ENCODE measurements at regions not wholly inside any gene's neighbourhood (a gene's known extent, or its start where the extent isn't known, plus 50 kb on each side); places are given as distances from the start of the nearest gene placed in this dataset.

DNA sequence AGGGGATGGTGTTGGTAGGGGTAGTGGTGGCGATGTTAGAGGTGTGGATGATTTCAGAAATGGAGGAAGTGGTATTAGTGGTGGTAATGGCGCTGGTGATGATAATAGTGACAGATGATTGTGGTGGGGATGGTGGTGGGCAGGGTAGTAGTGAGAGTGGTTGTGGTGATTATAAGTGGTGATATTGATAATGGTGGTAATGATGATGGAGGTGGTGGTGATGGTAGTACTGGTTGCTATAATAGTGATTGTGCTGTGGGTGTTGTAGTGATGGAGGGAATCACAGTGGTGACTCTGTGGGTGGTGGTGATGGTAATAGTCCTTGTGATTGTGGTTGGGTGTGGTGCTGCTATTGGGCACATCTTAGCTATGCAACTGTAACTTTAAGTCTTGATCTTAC, 61.6 kb upstream of the TBX20 start:
- no peak for DNase-seq (ENCODE audit: low read depth in 1 of 2, low spot score in 1 of 2)
- no peak for TF ChIP-seq JUND (IDR thresholded peaks at IDR 0.05; ENCODE audit: low read depth)
- in situ Hi-C loops (cut with HindIII; ENCODE audit: low pct_unique_long_range_greater_than_20kb, low sequenced_read_pairs), result no loop called here

DNA sequence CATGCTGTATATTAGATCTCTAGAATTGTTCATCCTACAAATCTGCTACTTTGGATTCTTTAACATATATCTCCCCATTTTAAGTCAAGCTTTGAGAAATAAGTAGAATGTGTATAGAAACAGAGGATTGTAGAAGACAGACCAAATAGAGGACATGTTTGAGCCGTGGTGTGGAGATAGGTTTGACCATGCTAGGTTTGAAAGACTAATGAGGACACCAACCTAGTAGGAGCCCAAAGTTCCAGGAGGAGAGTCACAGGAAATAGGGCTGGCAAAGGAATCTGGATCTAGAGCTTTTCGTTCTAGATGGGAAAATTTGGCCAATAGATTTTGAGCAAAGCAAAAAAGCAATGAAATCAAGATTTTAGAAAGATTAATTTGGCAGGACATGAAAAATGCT, 60.5 kb upstream of the TBX20 start:
- no peak for DNase-seq (ENCODE audit: low read depth in 1 of 2, low spot score in 1 of 2)
- in situ Hi-C loops (cut with HindIII; ENCODE audit: low pct_unique_long_range_greater_than_20kb, low sequenced_read_pairs), result no loop called here
- TF ChIP-seq JUND (IDR thresholded peaks at IDR 0.05; ENCODE audit: low read depth), result no peak

DNA sequence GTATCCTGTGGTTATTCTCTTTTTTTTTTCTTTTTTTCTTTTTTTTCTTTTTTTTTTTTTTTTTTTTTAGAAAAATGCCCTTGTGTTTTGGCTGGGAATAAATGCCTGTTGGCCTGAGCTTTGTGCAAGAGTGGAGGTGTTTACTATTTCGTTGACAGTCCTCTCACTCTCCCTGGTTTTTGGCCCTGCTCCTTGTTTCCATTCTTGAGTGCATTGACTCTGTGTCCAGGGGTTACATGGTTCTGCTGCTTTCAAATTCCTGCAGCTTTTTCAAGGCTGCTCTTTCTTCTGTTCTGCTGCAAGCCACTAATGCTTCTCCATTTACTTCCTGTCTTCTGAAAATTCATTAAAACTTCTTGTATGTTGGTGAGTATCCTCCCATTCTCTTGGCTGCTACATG, 59.7 kb upstream of the TBX20 start:
- in situ Hi-C loops (cut with HindIII; ENCODE audit: low pct_unique_long_range_greater_than_20kb, low sequenced_read_pairs), result no loop called here
- DNase-seq (ENCODE audit: low read depth in 1 of 2, low spot score in 1 of 2), result no peak

More for the DNA sequence above, 59.7 kb upstream of the TBX20 start:
- TF ChIP-seq JUND (IDR thresholded peaks at IDR 0.05; ENCODE audit: low read depth), result no peak
